ENCODE measurements at regions not wholly inside any gene's neighbourhood (a gene's known extent, or its start where the extent isn't known, plus 50 kb on each side); places are given as distances from the start of the nearest gene placed in this dataset.

- TF ChIP-seq NCOA4 (IDR thresholded peaks at IDR 0.05; ENCODE audit: partially characterized antibody) (no peak), JUND (IDR thresholded peaks at IDR 0.05; ENCODE audit: borderline replicate concordance, low read depth, low read length) (no peak), JUND (tag; IDR thresholded peaks at IDR 0.05; ENCODE audit: borderline replicate concordance, low read depth, low read length) (no peak; the same call in 2 of the 3 replicates), TCFL5 (CRISPR knock-in tag; conservative IDR thresholded peaks at IDR 0.05) (no peak), BCL6 (CRISPR knock-in tag; IDR thresholded peaks at IDR 0.05) (no peak), ZBTB8A (IDR thresholded peaks at IDR 0.05; ENCODE audit: partially characterized antibody) (no peak), ZNF3 (CRISPR knock-in tag; IDR thresholded peaks at IDR 0.05) (no peak), ELF2 (CRISPR knock-in tag; IDR thresholded peaks at IDR 0.05) (no peak), ZNF644 (tag; IDR thresholded peaks at IDR 0.05; ENCODE audit: low read depth) (no peak), PHB2 (IDR thresholded peaks at IDR 0.05; ENCODE audit: low read depth) (no peak), ZNF766 (CRISPR knock-in tag; conservative IDR thresholded peaks at IDR 0.05) (peak; percentile 64; the same call in 1 of the 2 replicates), MTA2 (IDR thresholded peaks at IDR 0.05; ENCODE audit: low read depth) (peak; percentile 69), PHB (CRISPR knock-in tag; IDR thresholded peaks at IDR 0.05) (no peak), KHSRP (IDR thresholded peaks at IDR 0.05) (no peak), RBM17 (IDR thresholded peaks at IDR 0.05; ENCODE audit: borderline replicate concordance, low read depth, low read length) (no peak), ZFP30 (CRISPR knock-in tag; IDR thresholded peaks at IDR 0.05; ENCODE audit: borderline replicate concordance) (no peak), SETDB1 (IDR thresholded peaks at IDR 0.05; ENCODE audit: low read length) (no peak), CCNT2 (IDR thresholded peaks at IDR 0.05; ENCODE audit: borderline replicate concordance, extremely low read depth, insufficient read length, low read depth, low read length) (peak; percentile 50), NEUROD1 (IDR thresholded peaks at IDR 0.05; ENCODE audit: borderline replicate concordance, low read depth, low read length, partially characterized antibody) (peak; percentile 49), KDM5B (IDR thresholded peaks at IDR 0.05; ENCODE audit: insufficient replicate concordance, low read depth, low read length) (no peak), XRCC5 (IDR thresholded peaks at IDR 0.05; ENCODE audit: low read depth, low read length) (no peak), GTF2F1 (IDR thresholded peaks at IDR 0.05; ENCODE audit: low read depth, low read length) (no peak), ZNF354B (CRISPR knock-in tag; IDR thresholded peaks at IDR 0.05) (no peak), ZNF444 (CRISPR knock-in tag; IDR thresholded peaks at IDR 0.05) (no peak), MYC (IDR thresholded peaks at IDR 0.05; ENCODE audit: low read depth, low read length) (no peak), MYC (CRISPR knock-in tag; IDR thresholded peaks at IDR 0.05; ENCODE audit: borderline replicate concordance, low read depth) (no peak)
- TF ChIP-seq, protein P1, sequence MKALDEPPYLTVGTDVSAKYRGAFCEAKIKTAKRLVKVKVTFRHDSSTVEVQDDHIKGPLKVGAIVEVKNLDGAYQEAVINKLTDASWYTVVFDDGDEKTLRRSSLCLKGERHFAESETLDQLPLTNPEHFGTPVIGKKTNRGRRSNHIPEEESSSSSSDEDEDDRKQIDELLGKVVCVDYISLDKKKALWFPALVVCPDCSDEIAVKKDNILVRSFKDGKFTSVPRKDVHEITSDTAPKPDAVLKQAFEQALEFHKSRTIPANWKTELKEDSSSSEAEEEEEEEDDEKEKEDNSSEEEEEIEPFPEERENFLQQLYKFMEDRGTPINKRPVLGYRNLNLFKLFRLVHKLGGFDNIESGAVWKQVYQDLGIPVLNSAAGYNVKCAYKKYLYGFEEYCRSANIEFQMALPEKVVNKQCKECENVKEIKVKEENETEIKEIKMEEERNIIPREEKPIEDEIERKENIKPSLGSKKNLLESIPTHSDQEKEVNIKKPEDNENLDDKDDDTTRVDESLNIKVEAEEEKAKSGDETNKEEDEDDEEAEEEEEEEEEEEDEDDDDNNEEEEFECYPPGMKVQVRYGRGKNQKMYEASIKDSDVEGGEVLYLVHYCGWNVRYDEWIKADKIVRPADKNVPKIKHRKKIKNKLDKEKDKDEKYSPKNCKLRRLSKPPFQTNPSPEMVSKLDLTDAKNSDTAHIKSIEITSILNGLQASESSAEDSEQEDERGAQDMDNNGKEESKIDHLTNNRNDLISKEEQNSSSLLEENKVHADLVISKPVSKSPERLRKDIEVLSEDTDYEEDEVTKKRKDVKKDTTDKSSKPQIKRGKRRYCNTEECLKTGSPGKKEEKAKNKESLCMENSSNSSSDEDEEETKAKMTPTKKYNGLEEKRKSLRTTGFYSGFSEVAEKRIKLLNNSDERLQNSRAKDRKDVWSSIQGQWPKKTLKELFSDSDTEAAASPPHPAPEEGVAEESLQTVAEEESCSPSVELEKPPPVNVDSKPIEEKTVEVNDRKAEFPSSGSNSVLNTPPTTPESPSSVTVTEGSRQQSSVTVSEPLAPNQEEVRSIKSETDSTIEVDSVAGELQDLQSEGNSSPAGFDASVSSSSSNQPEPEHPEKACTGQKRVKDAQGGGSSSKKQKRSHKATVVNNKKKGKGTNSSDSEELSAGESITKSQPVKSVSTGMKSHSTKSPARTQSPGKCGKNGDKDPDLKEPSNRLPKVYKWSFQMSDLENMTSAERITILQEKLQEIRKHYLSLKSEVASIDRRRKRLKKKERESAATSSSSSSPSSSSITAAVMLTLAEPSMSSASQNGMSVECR (CRISPR knock-in tag; IDR thresholded peaks at IDR 0.05), result no peak
- TF ChIP-seq, protein P2, sequence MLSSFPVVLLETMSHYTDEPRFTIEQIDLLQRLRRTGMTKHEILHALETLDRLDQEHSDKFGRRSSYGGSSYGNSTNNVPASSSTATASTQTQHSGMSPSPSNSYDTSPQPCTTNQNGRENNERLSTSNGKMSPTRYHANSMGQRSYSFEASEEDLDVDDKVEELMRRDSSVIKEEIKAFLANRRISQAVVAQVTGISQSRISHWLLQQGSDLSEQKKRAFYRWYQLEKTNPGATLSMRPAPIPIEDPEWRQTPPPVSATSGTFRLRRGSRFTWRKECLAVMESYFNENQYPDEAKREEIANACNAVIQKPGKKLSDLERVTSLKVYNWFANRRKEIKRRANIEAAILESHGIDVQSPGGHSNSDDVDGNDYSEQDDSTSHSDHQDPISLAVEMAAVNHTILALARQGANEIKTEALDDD (IDR thresholded peaks at IDR 0.05), result peak; percentile 31; the same call in 1 of the 2 replicates
These were observed 418.0 kb downstream of the SH2D1A start (continued) for GRCh38 chrX:124764354-124764753.

Measured in K562 (cell line).